Cardiac fibroblast (primary cell): ENCODE measurements at regions not wholly inside any gene's neighbourhood (a gene's known extent, or its start where the extent isn't known, plus 50 kb on each side); places are given as distances from the start of the nearest gene placed in this dataset.

Experiments
- DNase-seq, 2 donors: peaks; one replicate each; pipeline versions ENCODE4 v3.0.0 to v3.0.0-alpha.2; 2010; ENCODE audit warnings: low read depth in 2 of 2
- H3K4me3 ChIP-seq, 2 donors: replicated peaks in 1 of 2; 1 replicate in 1 of 2; 2 replicates in 1 of 2; pipeline ENCODE4 v1.5.1; 2011; ENCODE audit warnings: low read depth in 2 of 2, low read length in 2 of 2, mild to moderate bottlenecking in 2 of 2, moderate library complexity in 1 of 2
- CTCF ChIP-seq: IDR thresholded peaks from one replicate; pipeline ENCODE4 v1.5.1; 2011; ENCODE audit warnings: low read depth, mild to moderate bottlenecking, low read length, inconsistent platforms

GRCh38 chr21:35585878-35586277, 474.4 kb downstream of the SETD4 start:
- H3K4me3 ChIP-seq, result no peak overlapping the region
- no peak for TF ChIP-seq CTCF

GRCh38 chr21:35585155-35585554, 475.2 kb downstream of the SETD4 start:
- no peak overlapping the region for H3K4me3 ChIP-seq
- no peak for TF ChIP-seq CTCF
- peak in 1 of 2 donors; percentile 20 for DNase-seq

More at GRCh38 chr21:35585878-35586277, 474.4 kb downstream of the SETD4 start:
- no peak for DNase-seq

- no peak overlapping the region for H3K4me3 ChIP-seq
- DNase-seq, result no peak
- TF ChIP-seq CTCF, result no peak
These were observed 476.6 kb downstream of the SETD4 start for GRCh38 chr21:35583566-35584216.

- H3K4me3 ChIP-seq, result no peak overlapping the region
- peak in 1 of 2 donors; percentile 17 for DNase-seq
- no peak for TF ChIP-seq CTCF
These were observed 477.6 kb downstream of the SETD4 start for GRCh38 chr21:35582731-35583130.

- DNase-seq, result no peak
- no peak for TF ChIP-seq CTCF
- no peak overlapping the region for H3K4me3 ChIP-seq
These were observed 478.7 kb downstream of the SETD4 start for GRCh38 chr21:35581640-35582039.

GRCh38 chr21:35579520-35580293, 480.6 kb downstream of the SETD4 start:
- no peak overlapping the region for H3K4me3 ChIP-seq
- peak; percentile 10 to 64 for DNase-seq
- no peak for TF ChIP-seq CTCF
